GM18867 (cell line): ENCODE measurements at regions not wholly inside any gene's neighbourhood (a gene's known extent, or its start where the extent isn't known, plus 50 kb on each side); places are given as distances from the start of the nearest gene placed in this dataset.

Experiments used
- ATAC-seq: cut with Tn5 transposase; IDR thresholded peaks from one replicate; pipeline ENCODE4 v1.9.1; 2021; ENCODE audit warnings: mild to moderate bottlenecking, moderate library complexity; ENCODE audit not compliant: unreplicated experiment

GRCh38 chr18:39753178-39753577 lies 2187.6 kb upstream of the CELF4 start:
- ATAC-seq, result no peak

GRCh38 chr18:39752351-39752750 lies 2186.8 kb upstream of the CELF4 start:
- no peak for ATAC-seq

- no peak for ATAC-seq
Observed at GRCh38 chr18:39751921-39752320, 2186.3 kb upstream of the CELF4 start.

GRCh38 chr18:39751161-39751560 lies 2185.6 kb upstream of the CELF4 start:
- no peak for ATAC-seq

- no peak for ATAC-seq
Observed at GRCh38 chr18:39749154-39749553, 2183.6 kb upstream of the CELF4 start.

GRCh38 chr18:39748727-39749126 lies 2183.1 kb upstream of the CELF4 start:
- ATAC-seq, result no peak

- no peak for ATAC-seq
Observed at GRCh38 chr18:39746201-39746600, 2180.6 kb upstream of the CELF4 start.

GRCh38 chr18:39743463-39743862 lies 2177.9 kb upstream of the CELF4 start:
- no peak for ATAC-seq

GRCh38 chr18:39741755-39742466 lies 2176.3 kb upstream of the CELF4 start:
- no peak for ATAC-seq

- ATAC-seq, result no peak
Observed at GRCh38 chr18:39737869-39738268, 2172.3 kb upstream of the CELF4 start.

- ATAC-seq, result no peak
Observed at GRCh38 chr18:39732918-39733317, 2167.3 kb upstream of the CELF4 start.

- no peak for ATAC-seq
Observed at GRCh38 chr18:39730606-39731005, 2165.0 kb upstream of the CELF4 start.

- no peak for ATAC-seq
Observed at GRCh38 chr18:39724652-39725051, 2159.1 kb upstream of the CELF4 start.

- no peak for ATAC-seq
Observed at GRCh38 chr18:39721712-39722111, 2156.1 kb upstream of the CELF4 start.

GRCh38 chr18:39713961-39714360 lies 2148.4 kb upstream of the CELF4 start:
- ATAC-seq, result no peak

- no peak for ATAC-seq
Observed at GRCh38 chr18:39711701-39712100, 2146.1 kb upstream of the CELF4 start.

- no peak for ATAC-seq
Observed at GRCh38 chr18:39705362-39705761, 2139.8 kb upstream of the CELF4 start.

GRCh38 chr18:39702888-39703287 lies 2137.3 kb upstream of the CELF4 start:
- no peak for ATAC-seq

GRCh38 chr18:39701839-39702238 lies 2136.2 kb upstream of the CELF4 start:
- ATAC-seq, result no peak

GRCh38 chr18:39701055-39701783 lies 2135.6 kb upstream of the CELF4 start:
- no peak for ATAC-seq

- no peak for ATAC-seq
Observed at GRCh38 chr18:39699340-39699964, 2133.9 kb upstream of the CELF4 start.

- no peak for ATAC-seq
Observed at GRCh38 chr18:39698436-39698835, 2132.8 kb upstream of the CELF4 start.
